HepG2 (cell line): ENCODE measurements at regions not wholly inside any gene's neighbourhood (a gene's known extent, or its start where the extent isn't known, plus 50 kb on each side); places are given as distances from the start of the nearest gene placed in this dataset.

Source experiments
- ATAC-seq: fragments of 200-7000 bp; cut with Tn5 transposase; 3 replicates; pipeline ENCODE4 v1.9.1; 2020; ENCODE audit warnings: mild to moderate bottlenecking, moderate library complexity
- BruUV-seq: library from RNA; stranded (reverse); fragments of 400-500 nt; replicated peaks from 2 replicates; lab custom pipeline; 2021; lab: Mats Ljungman, UMichigan
- CTCF ChIA-PET: fragments of 300-600 bp; formaldehyde crosslinking; extraction: SDS; loops from one replicate; lab custom pipeline; 2021; ENCODE audit warnings: low total read pairs, inconsistent platforms, low intra/inter-chr PET ratio; lab: Yijun Ruan, JAX
- POLR2A ChIA-PET: fragments of 350-600 bp; sonication (Branson Sonifier 250); formaldehyde crosslinking; loops from one replicate; lab custom pipeline; 2020; ENCODE audit warnings: antibody characterized with exemption, inconsistent platforms; lab: Yijun Ruan, JAX
- DNase-seq: peaks from one replicate; pipeline ENCODE4 v3.0.0-alpha.2; 2015; ENCODE audit warnings: low spot score
- FAIRE-seq: peaks from 3 replicates; lab custom pipeline; 2011; peaks lifted over from hg19 to GRCh38; lab: Jason Lieb, UNC
- H2AFZ ChIP-seq: one replicate; pipeline ENCODE4 v1.6.1; 2011; ENCODE audit warnings: low read length, inconsistent platforms
- H3K27ac ChIP-seq: fragments of 300-600 bp; 3 replicates; pipeline ENCODE4 v1.8.0; 2011; ENCODE audit warnings: mixed run types, mild to moderate bottlenecking, mixed read lengths, low read length, inconsistent platforms; ENCODE audit not compliant: insufficient read depth; ENCODE audit errors: extremely low read length
- H3K27me3 ChIP-seq, 2 experiments: fragments of 200-600 bp in 1 of 2; 2 replicates in 1 of 2; 3 replicates in 1 of 2; pipeline versions ENCODE4 v1.6.0 to v1.8.0; 2011; ENCODE audit warnings: low read length in 2 of 2, mild to moderate bottlenecking in 2 of 2, moderate library complexity in 2 of 2, inconsistent platforms in 1 of 2; ENCODE audit not compliant: insufficient read depth in 2 of 2, control insufficient read depth in 1 of 2
- H3K36me3 ChIP-seq, 2 experiments: fragments of 200-600 bp in 1 of 2; replicated peaks in 1 of 2; 2 replicates in 1 of 2; 3 replicates in 1 of 2; pipeline versions ENCODE4 v1.5.1 to v1.8.0; 2011; ENCODE audit warnings: low read length in 2 of 2, inconsistent platforms in 1 of 2; ENCODE audit not compliant: insufficient read depth in 2 of 2, control insufficient read depth in 1 of 2
- H3K4me1 ChIP-seq: 2 replicates; pipeline ENCODE4 v1.5.1; 2012; ENCODE audit warnings: low read length, inconsistent platforms; ENCODE audit not compliant: insufficient read depth
- H3K4me2 ChIP-seq: 2 replicates; pipeline ENCODE4 v1.6.0; 2011; ENCODE audit warnings: low read depth, low read length, inconsistent platforms
- H3K4me3 ChIP-seq, 3 experiments: fragments of 200-600 bp in 1 of 3; sonication (generic), shearing (Covaris generic) in 1 of 3; replicated peaks in 1 of 3; 2 replicates each; pipeline ENCODE4 v1.5.1; 2011 to 2016; ENCODE audit warnings: low read length in 3 of 3, inconsistent platforms in 2 of 3, low read depth in 2 of 3, mild to moderate bottlenecking in 2 of 3, control low read depth in 1 of 3, mixed read lengths in 1 of 3; ENCODE audit not compliant: insufficient read depth in 1 of 3
- H3K79me2 ChIP-seq: one replicate; pipeline ENCODE4 v1.6.1; 2011; ENCODE audit warnings: low read length, inconsistent platforms; ENCODE audit not compliant: insufficient read depth
- H3K9ac ChIP-seq: 2 replicates; pipeline ENCODE4 v1.6.0; 2011; ENCODE audit warnings: mild to moderate bottlenecking, low read depth, low read length, inconsistent platforms; ENCODE audit not compliant: insufficient read depth
- H3K9me3 ChIP-seq: 2 replicates; pipeline ENCODE4 v1.5.1; 2012; ENCODE audit warnings: mild to moderate bottlenecking, low read length
- H4K20me1 ChIP-seq: 2 replicates; pipeline ENCODE4 v1.6.0; 2011; ENCODE audit warnings: inconsistent platforms, mild to moderate bottlenecking, low read length, moderate library complexity; ENCODE audit not compliant: insufficient read depth
- HMG20A ChIP-seq: IDR thresholded peaks from 2 replicates; pipeline ENCODE4 v1.6.1; 2016; ENCODE audit warnings: borderline replicate concordance
- MLXIP ChIP-seq: sonication (generic); formaldehyde crosslinking; IDR thresholded peaks from 2 replicates; pipeline ENCODE4 v1.9.0; 2021; ENCODE audit warnings: missing genetic modification reagents, borderline replicate concordance
- POLR2AphosphoS2 ChIP-seq: IDR thresholded peaks from 2 replicates; pipeline ENCODE4 v1.6.1; 2011; ENCODE audit warnings: low read depth, low read length, improper control_type of control experiment
- SP140L ChIP-seq: sonication (generic); formaldehyde crosslinking; IDR thresholded peaks from 2 replicates; pipeline ENCODE4 v1.4.0; 2020; ENCODE audit warnings: missing genetic modification reagents, borderline replicate concordance
- ZFP82 ChIP-seq: sonication (generic); formaldehyde crosslinking; IDR thresholded peaks from 2 replicates; pipeline ENCODE4 v1.5.1; 2020; ENCODE audit warnings: mild to moderate bottlenecking, missing genetic modification reagents, borderline replicate concordance
- WGBS: methylation state at CpG from one replicate; pipeline ENCODE4 v1.1.6; 2017; ENCODE audit warnings: low lambda C conversion rate; 5-methylcytosine and 5-hydroxymethylcytosine counted together
- in situ Hi-C: cut with HindIII; loops from 2 replicates; pipeline ENCODE4 v1.10.0; 2017; ENCODE audit warnings: low pct_unique_long_range_greater_than_20kb; ENCODE audit not compliant: extremely low pct_ligation_motif_present
- intact Hi-C: fragments of 100-400 bp; cut with micrococcal nuclease; formaldehyde crosslinking; loops from one replicate; pipeline ENCODE4 v1.10.0; 2022; ENCODE audit not compliant: unreplicated experiment
- TF ChIP-seq, protein P1 (sequence below): sonication (generic); formaldehyde crosslinking; IDR thresholded peaks from 2 replicates; pipeline ENCODE4 v1.5.0; 2020; ENCODE audit warnings: mild to moderate bottlenecking, missing genetic modification reagents

GRCh38 chr13:76132532-76132931 is 496.4 kb downstream of the LMO7 start (continued):
- TF ChIP-seq SP140L (CRISPR knock-in tag) (no peak), ZFP82 (CRISPR knock-in tag) (no peak)

GRCh38 chr13:76131551-76131950 is 495.4 kb downstream of the LMO7 start:
- 48% methylated on average over 7 of the region's 7 CpGs for WGBS
- ATAC-seq (no peak), FAIRE-seq (no peak), DNase-seq (no peak)
- Histone ChIP-seq H3K9me3 (no peaks in the 10 kb centered on the region), H3K79me2 (no peaks in the 10 kb centered on the region), H3K27ac (no peak overlapping the region), H4K20me1 (no peaks in the 10 kb centered on the region), H3K27me3 (no peaks in the 10 kb centered on the region), H3K4me3 (no peak overlapping the region), H3K36me3 (no peaks in the 10 kb centered on the region), H2AFZ (no peak overlapping the region), H3K4me1 (no peaks in the 10 kb centered on the region), H3K9ac (no peak overlapping the region), H3K4me2 (no peak overlapping the region)
- ChIA-PET CTCF (no interaction called here), POLR2A (no interaction called here)
- in situ Hi-C loops, result no loop called here
- intact Hi-C loops, result no loop called here
- TF ChIP-seq HMG20A (CRISPR knock-in tag) (no peak), POLR2AphosphoS2 (no peak), MLXIP (no peak)
- TF ChIP-seq, protein P1, sequence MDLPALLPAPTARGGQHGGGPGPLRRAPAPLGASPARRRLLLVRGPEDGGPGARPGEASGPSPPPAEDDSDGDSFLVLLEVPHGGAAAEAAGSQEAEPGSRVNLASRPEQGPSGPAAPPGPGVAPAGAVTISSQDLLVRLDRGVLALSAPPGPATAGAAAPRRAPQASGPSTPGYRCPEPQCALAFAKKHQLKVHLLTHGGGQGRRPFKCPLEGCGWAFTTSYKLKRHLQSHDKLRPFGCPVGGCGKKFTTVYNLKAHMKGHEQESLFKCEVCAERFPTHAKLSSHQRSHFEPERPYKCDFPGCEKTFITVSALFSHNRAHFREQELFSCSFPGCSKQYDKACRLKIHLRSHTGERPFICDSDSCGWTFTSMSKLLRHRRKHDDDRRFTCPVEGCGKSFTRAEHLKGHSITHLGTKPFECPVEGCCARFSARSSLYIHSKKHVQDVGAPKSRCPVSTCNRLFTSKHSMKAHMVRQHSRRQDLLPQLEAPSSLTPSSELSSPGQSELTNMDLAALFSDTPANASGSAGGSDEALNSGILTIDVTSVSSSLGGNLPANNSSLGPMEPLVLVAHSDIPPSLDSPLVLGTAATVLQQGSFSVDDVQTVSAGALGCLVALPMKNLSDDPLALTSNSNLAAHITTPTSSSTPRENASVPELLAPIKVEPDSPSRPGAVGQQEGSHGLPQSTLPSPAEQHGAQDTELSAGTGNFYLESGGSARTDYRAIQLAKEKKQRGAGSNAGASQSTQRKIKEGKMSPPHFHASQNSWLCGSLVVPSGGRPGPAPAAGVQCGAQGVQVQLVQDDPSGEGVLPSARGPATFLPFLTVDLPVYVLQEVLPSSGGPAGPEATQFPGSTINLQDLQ (CRISPR knock-in tag), result no peak
- no TSS peak for BruUV-seq
